H1 (cell line): ENCODE measurements at regions not wholly inside any gene's neighbourhood (a gene's known extent, or its start where the extent isn't known, plus 50 kb on each side); places are given as distances from the start of the nearest gene placed in this dataset.

Source experiments
- CTCF ChIA-PET: fragments of 300-600 bp; sonication (Branson Sonifier 250); formaldehyde crosslinking; loops from one replicate; lab custom pipeline; 2021; ENCODE audit not compliant: partially characterized antibody; lab: Charles Lee
- POLR2A ChIA-PET: fragments of 300-600 bp; sonication (Branson Sonifier 250); formaldehyde crosslinking; loops from one replicate; lab custom pipeline; 2021; ENCODE audit warnings: inconsistent platforms; ENCODE audit not compliant: partially characterized antibody; lab: Charles Lee
- DNase-seq, 2 experiments: peaks; one replicate each; pipeline versions ENCODE4 v3.0.0 to v3.0.0-alpha.2; 2010 to 2022; ENCODE audit warnings: low spot score in 2 of 2, low read depth in 1 of 2, mixed read lengths in 1 of 2
- FAIRE-seq: peaks from 2 replicates; lab custom pipeline; 2011; peaks lifted over from hg19 to GRCh38; lab: Jason Lieb, UNC
- H2AFZ ChIP-seq: 2 replicates; pipeline ENCODE4 v1.8.1; 2012; ENCODE audit warnings: low read length, inconsistent platforms
- H2AK5ac ChIP-seq: 2 replicates; pipeline ENCODE4 v1.6.1; 2013; ENCODE audit warnings: low read depth, low read length
- H2BK120ac ChIP-seq: replicated peaks from 2 replicates; pipeline ENCODE3; 2013; ENCODE audit warnings: low read depth, low read length, inconsistent platforms
- H2BK12ac ChIP-seq: 2 replicates; pipeline ENCODE4 v1.6.1; 2013; ENCODE audit warnings: low read depth, low read length
- H2BK15ac ChIP-seq: 2 replicates; pipeline ENCODE4 v1.6.1; 2013; ENCODE audit warnings: low read length
- H2BK20ac ChIP-seq: 2 replicates; pipeline ENCODE4 v1.6.1; 2013; ENCODE audit warnings: low read length
- H2BK5ac ChIP-seq: 2 replicates; pipeline ENCODE4 v1.6.1; 2013; ENCODE audit warnings: low read depth, low read length
- H3K14ac ChIP-seq: 2 replicates; pipeline ENCODE4 v1.6.1; 2013; ENCODE audit warnings: inconsistent platforms; ENCODE audit not compliant: insufficient read length
- H3K18ac ChIP-seq: 2 replicates; pipeline ENCODE4 v1.6.1; 2013; ENCODE audit warnings: low read length; ENCODE audit errors: extremely low read depth
- H3K23ac ChIP-seq: 2 replicates; pipeline ENCODE4 v1.6.1; 2013; ENCODE audit warnings: inconsistent platforms; ENCODE audit not compliant: insufficient read length
- H3K23me2 ChIP-seq: 2 replicates; pipeline ENCODE4 v1.6.1; 2013; ENCODE audit warnings: low read depth, low read length
- H3K27ac ChIP-seq: 2 replicates; pipeline ENCODE4 v1.6.1; 2011; ENCODE audit warnings: low read depth, low read length, inconsistent platforms
- H3K27me3 ChIP-seq, 4 experiments: replicated peaks in 1 of 4; 1 replicate in 1 of 4; 2 replicates in 3 of 4; pipeline versions ENCODE4 v1.6.1 to v1.8.1; 2011 to 2013; ENCODE audit warnings: low read length in 3 of 4, mild to moderate bottlenecking in 3 of 4, inconsistent platforms in 2 of 4, mixed read lengths in 2 of 4, moderate library complexity in 1 of 4; ENCODE audit not compliant: control insufficient read depth in 3 of 4, insufficient read depth in 3 of 4; ENCODE audit errors: extremely low read depth in 1 of 4
- H3K36me3 ChIP-seq, 4 experiments: 2 replicates each; pipeline versions ENCODE4 v1.6.1 to v1.8.1; 2011 to 2013; ENCODE audit warnings: mild to moderate bottlenecking in 4 of 4, low read length in 3 of 4, moderate library complexity in 2 of 4, control low read depth in 1 of 4, inconsistent platforms in 1 of 4; ENCODE audit not compliant: insufficient read depth in 4 of 4, control insufficient read depth in 2 of 4
- H3K4ac ChIP-seq: replicated peaks from 2 replicates; pipeline ENCODE3; 2013; ENCODE audit warnings: low read length, low read depth, mixed read lengths, inconsistent platforms; ENCODE audit not compliant: insufficient read length
- H3K4me1 ChIP-seq, 4 experiments: replicated peaks in 1 of 4; 1 replicate in 1 of 4; 2 replicates in 3 of 4; pipeline versions ENCODE4 v1.6.1 to v1.8.1; 2011 to 2013; ENCODE audit warnings: low read length in 3 of 4, inconsistent platforms in 2 of 4, mixed read lengths in 1 of 4; ENCODE audit not compliant: insufficient read depth in 4 of 4, control insufficient read depth in 3 of 4
- H3K4me2 ChIP-seq, 2 experiments: 2 replicates each; pipeline versions ENCODE4 v1.6.1 to v1.8.1; 2011 to 2013; ENCODE audit warnings: low read depth in 2 of 2, low read length in 2 of 2, control low read depth in 1 of 2, inconsistent platforms in 1 of 2, mild to moderate bottlenecking in 1 of 2; ENCODE audit not compliant: insufficient read depth in 1 of 2
- H3K4me3 ChIP-seq, 4 experiments: fragments of 200-600, 300-600 bp in 1 of 4; sonication (generic), shearing (Covaris generic), sonication (Bioruptor Twin) in 1 of 4; 2 replicates each; pipeline versions ENCODE4 v1.5.1 to v1.8.1; 2011 to 2016; ENCODE audit warnings: low read length in 4 of 4, low read depth in 3 of 4, control low read depth in 2 of 4, inconsistent platforms in 2 of 4, mild to moderate bottlenecking in 2 of 4, mixed read lengths in 1 of 4, moderate library complexity in 1 of 4; ENCODE audit not compliant: insufficient read depth in 2 of 4; ENCODE audit errors: extremely low read depth in 1 of 4
- H3K56ac ChIP-seq: replicated peaks from 2 replicates; pipeline ENCODE3; 2013; ENCODE audit warnings: low read depth, mild to moderate bottlenecking, mixed read lengths, low read length, inconsistent platforms; ENCODE audit not compliant: insufficient read length
- H3K79me1 ChIP-seq: 2 replicates; pipeline ENCODE4 v1.6.1; 2013; ENCODE audit warnings: low read depth, low read length, control low read depth
- H3K79me2 ChIP-seq, 2 experiments: 2 replicates each; pipeline versions ENCODE4 v1.6.1 to v1.8.1; 2012 to 2013; ENCODE audit warnings: low read length in 2 of 2, mild to moderate bottlenecking in 2 of 2, inconsistent platforms in 1 of 2; ENCODE audit not compliant: insufficient read depth in 2 of 2, control insufficient read depth in 1 of 2
- H3K9ac ChIP-seq, 4 experiments: replicated peaks in 1 of 4; 1 replicate in 1 of 4; 2 replicates in 3 of 4; pipeline versions ENCODE4 v1.6.1 to v1.8.1; 2011 to 2013; ENCODE audit warnings: low read depth in 3 of 4, low read length in 3 of 4, control low read depth in 2 of 4, mild to moderate bottlenecking in 2 of 4, moderate library complexity in 2 of 4, inconsistent platforms in 1 of 4; ENCODE audit errors: extremely low read depth in 1 of 4
- H3K9me3 ChIP-seq, 2 experiments: 2 replicates each; pipeline versions ENCODE4 v1.6.1 to v1.8.1; 2012 to 2013; ENCODE audit warnings: mild to moderate bottlenecking in 2 of 2, moderate library complexity in 2 of 2, control low read depth in 1 of 2, inconsistent platforms in 1 of 2, low read depth in 1 of 2, low read length in 1 of 2, mixed read lengths in 1 of 2; ENCODE audit not compliant: insufficient read depth in 2 of 2
- H4K20me1 ChIP-seq, 2 experiments: replicated peaks in 1 of 2; 2 replicates each; pipeline versions ENCODE3 to v1.8.1; 2011 to 2013; ENCODE audit warnings: inconsistent platforms in 2 of 2, low read length in 2 of 2, mild to moderate bottlenecking in 1 of 2; ENCODE audit not compliant: insufficient read depth in 2 of 2, control insufficient read depth in 1 of 2
- H4K5ac ChIP-seq: 2 replicates; pipeline ENCODE4 v1.6.1; 2013; ENCODE audit warnings: low read length, low read depth, mixed read lengths, inconsistent platforms; ENCODE audit not compliant: insufficient read length
- H4K8ac ChIP-seq: 2 replicates; pipeline ENCODE4 v1.8.0; 2013; ENCODE audit warnings: mild to moderate bottlenecking, moderate library complexity, low read length, inconsistent platforms; ENCODE audit not compliant: insufficient read depth; ENCODE audit errors: extremely low read depth
- H4K91ac ChIP-seq: replicated peaks from 2 replicates; pipeline ENCODE3; 2013; ENCODE audit warnings: low read length, mixed read lengths, inconsistent platforms; ENCODE audit not compliant: insufficient read length
- CTCF ChIP-seq, 3 experiments: IDR thresholded peaks; 1 replicate in 2 of 3; 2 replicates in 1 of 3; pipeline versions ENCODE4 v1.5.1 to v1.6.1; 2011; ENCODE audit warnings: low read length in 3 of 3, mild to moderate bottlenecking in 3 of 3, inconsistent platforms in 2 of 3, low read depth in 1 of 3, moderate library complexity in 1 of 3; ENCODE audit not compliant: insufficient read depth in 1 of 3; ENCODE audit errors: control extremely low read depth in 1 of 3
- EGR1 ChIP-seq: IDR thresholded peaks from 2 replicates; pipeline ENCODE4 v1.6.1; 2011; ENCODE audit warnings: low read depth, low read length, borderline replicate concordance
- WGBS, 2 experiments: shearing (Covaris generic) in 1 of 2; methylation state at CpG; one replicate each; pipeline versions ENCODE4 v1.1.6 to v1.1.7; 2013 to 2015; ENCODE audit warnings: low lambda C conversion rate in 2 of 2, mixed read lengths in 2 of 2, inconsistent platforms in 1 of 2, low coverage in 1 of 2, missing lambda C conversion rate in 1 of 2; ENCODE audit not compliant: insufficient replicate concordance in 2 of 2, insufficient coverage in 1 of 2, insufficient read length in 1 of 2; ENCODE audit errors: extremely low coverage in 1 of 2, missing lambda C conversion rate in 1 of 2; 5-methylcytosine and 5-hydroxymethylcytosine counted together

GRCh38 chr7:142519079-142520078 is 229.9 kb upstream of the PRSS1 start:
- Histone ChIP-seq H3K9ac (no peak overlapping the region), H3K36me3 (no peaks in the 10 kb centered on the region), H4K91ac (no peak overlapping the region), H4K5ac (no peak overlapping the region), H3K9me3 (no peaks in the 10 kb centered on the region), H2BK15ac (no peak overlapping the region), H3K14ac (no peak overlapping the region), H3K4ac (no peak overlapping the region), H2AK5ac (no peak overlapping the region), H3K4me2 (no peak overlapping the region), H3K79me2 (no peaks in the 10 kb centered on the region), H3K27ac (no peak overlapping the region; the same call in 1 of the 2 replicates), H3K4me1 (peaks cover 0 to 3% (median 0%) of the 10 kb centered on the region in 4 experiments; a peak in 1 of 7 replicates), H4K20me1 (no peaks in the 10 kb centered on the region), H2BK5ac (no peak overlapping the region), H3K56ac (no peak overlapping the region), H3K23ac (no peak overlapping the region), H2AFZ (no peak overlapping the region), H3K79me1 (no peaks in the 10 kb centered on the region), H4K8ac (no peak overlapping the region), H3K18ac (no peak overlapping the region), H2BK20ac (no peak overlapping the region), H3K27me3 (no peaks in the 10 kb centered on the region), H3K4me3 (no peak overlapping the region), H3K23me2 (no peaks in the 10 kb centered on the region), H2BK12ac (no peak overlapping the region), H2BK120ac (no peak overlapping the region)
- no peak for TF ChIP-seq EGR1
- TF ChIP-seq CTCF (IDR thresholded peaks at IDR 0.05; ENCODE audit: control extremely low read depth in 1 of 3, insufficient read depth in 1 of 3, low read depth in 1 of 3, low read length in 3 of 3), result peak in 2 of 3 experiments; percentile 20 to 26; a peak in 2 of 4 replicates
- CTCF ChIA-PET, result interaction anchor here (0.6 to 18.9 kb wide), 41 partner anchors 9 to 476 kb away, joined by 3 to 665 read pairs (median 3); no protein-coding TSS in a partner anchor
- FAIRE-seq (no peak), DNase-seq (no peak)
- WGBS, 2 experiments, result 79% methylated on average over 5 of the region's 5 CpGs; no CpG with 5 or more reads in 1 of the 2 experiments
- POLR2A ChIA-PET, result no interaction called here
